CD4-positive, alpha-beta T cell treated with Interleukin-6 for 4 hours (primary cell): ENCODE measurements at regions not wholly inside any gene's neighbourhood (a gene's known extent, or its start where the extent isn't known, plus 50 kb on each side); places are given as distances from the start of the nearest gene placed in this dataset.

Source experiments
- DNase-seq: peaks from one replicate; pipeline ENCODE4 v3.0.0-alpha.2; 2020; ENCODE audit warnings: mixed read lengths

DNA sequence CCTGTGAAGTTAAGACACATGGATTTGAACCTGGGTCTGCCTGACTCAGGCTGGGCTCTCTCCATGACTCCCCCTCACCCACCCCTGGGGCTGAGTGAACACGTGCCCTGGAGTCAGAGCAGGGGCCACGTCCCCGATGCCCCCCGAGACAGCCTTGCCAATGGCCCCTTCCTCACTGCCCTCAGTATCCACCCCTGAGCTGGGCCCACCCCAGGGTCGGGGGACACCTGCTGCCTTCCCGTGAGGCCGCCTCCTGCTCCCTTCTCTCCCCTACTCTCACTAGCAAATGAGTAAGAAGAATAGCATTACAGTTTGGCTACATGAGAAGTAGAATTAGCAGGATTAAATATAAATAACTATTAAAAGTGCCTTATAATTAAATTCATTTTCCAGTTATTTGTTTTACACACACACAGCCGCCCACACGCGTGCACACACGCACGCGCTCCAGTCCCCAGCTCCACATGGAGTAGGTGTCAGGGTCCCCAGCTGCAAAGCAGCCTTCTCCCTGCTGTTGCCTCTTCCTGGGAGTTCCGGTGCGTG, 117.4 kb upstream of the LINGO1 start:
- DNase-seq: no peak

DNA sequence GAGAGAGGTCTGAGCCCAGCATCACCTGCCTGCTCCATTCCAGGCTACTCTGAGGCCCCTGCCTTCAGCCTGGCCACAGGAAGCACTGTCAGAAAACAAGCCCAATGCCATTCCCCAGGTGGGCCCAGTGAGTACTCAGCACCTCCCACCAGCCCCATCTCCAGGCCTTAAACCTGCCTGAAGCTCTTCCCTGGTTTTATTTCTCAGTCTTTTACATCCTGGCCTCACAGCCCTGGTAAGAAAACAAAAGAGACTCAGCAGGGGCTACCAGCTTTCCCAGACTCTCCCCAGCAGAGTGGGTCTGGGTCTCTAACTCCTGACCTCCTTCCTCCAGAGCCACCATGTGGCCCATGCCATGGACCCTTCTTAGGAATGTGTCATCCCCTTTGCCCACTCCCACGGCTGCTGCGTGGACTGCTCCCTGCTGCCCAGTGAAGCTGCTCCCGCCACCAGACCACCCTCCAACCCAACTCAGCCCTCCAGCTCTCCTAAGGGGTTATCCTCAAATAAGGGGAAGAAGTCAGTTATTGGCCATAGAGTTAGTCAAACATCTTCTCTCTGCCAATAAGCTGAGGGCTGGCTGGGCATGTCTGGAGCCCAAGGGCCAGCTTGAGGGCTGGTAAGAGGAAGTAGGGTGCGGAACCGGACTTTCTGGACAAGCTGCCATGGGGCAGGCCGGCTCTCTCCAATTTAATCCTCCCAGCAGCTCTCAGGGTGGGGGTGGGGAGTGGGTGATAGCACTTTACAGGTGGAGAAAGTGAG, 116.7 kb upstream of the LINGO1 start:
- DNase-seq: no peak

DNA sequence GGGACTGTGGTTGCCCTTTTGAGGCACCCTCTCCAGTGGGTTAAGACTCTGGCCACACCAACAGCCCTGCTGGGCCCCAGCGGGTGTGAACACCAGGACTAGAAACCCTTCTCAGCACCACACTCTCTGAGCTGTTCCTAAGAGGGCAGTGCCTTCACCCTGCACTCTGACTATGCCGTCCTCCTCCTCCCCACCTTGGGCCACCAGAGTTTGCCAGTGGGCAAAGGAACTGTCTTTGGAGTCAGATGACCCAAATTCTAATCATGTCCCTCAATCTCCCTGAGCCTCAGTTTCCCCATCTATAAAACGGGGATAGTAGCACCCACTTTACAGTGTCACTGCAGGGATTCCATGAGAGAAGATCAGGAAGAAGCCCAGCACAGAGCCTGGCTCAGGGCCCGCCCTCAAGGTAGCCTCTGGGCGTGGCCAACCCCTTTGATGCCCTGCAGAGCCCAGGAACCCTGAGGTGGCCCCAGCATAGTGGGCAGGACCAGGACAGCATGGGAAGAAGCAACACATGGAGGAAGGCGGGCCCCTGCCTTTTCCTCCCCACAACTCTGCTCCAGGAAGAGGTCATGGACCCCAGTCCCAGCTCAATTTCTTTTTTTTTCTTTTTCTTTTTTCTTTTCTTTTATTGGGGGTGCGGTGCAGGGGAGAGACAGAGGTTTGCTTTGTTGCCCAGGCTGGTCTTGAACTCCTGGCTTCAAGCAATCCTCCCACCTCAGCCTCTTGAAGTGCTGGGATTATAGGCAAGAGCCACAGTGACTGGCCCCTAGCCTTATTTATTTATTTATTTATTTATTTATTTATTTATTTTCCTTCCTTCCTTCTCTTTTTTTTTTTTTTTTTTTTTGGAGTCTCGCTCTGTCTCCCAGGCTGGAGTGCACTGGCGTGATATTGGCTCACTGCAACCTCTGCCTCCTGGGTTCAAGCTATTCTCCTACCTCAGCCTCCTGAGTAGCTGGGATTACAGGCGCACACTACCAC, 115.7 kb upstream of the LINGO1 start:
- DNase-seq: no peak

DNA sequence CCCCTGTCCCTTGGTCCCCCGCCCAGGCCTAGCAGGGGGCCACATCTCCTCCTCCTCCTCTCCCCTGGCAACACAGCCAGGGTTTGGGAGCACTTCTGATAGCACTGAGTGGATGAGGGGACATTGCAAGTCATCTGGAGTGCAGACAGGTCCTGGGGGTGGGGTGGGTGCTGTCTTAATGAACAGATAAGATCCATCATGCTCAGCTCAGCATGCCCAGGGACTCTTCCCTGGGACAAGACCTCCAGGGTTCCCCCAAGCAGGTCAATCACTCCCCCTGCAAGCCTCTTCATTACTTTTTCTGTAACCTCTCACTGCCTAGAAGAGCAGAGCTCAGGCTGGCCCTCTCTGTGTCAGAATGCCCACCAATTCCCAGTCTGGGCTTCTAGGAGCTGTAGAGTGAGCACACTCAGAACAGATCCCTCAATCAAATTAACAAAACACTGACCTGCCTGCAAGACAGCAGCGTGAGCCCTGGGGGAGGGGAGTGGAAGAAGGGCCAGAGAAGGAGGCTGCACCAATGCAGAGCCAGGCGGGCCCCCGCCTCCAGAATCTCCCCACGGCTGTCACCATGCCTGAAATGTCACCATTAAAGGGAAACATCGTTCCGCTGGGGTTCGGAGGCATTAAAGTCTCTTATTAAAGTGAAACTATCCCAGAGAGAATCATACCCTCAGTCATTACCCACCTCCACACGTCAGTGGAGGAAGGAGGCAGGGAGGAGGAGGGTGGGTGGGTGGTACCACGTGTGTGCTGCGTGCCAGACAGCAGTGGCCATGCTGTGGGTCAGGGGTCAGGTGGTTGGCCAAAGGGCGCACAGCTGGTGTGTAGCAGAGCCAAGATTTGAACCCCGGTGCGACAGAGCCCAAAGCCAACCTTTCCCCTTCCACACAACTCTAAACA, 114.7 kb upstream of the LINGO1 start:
- DNase-seq: no peak

DNA sequence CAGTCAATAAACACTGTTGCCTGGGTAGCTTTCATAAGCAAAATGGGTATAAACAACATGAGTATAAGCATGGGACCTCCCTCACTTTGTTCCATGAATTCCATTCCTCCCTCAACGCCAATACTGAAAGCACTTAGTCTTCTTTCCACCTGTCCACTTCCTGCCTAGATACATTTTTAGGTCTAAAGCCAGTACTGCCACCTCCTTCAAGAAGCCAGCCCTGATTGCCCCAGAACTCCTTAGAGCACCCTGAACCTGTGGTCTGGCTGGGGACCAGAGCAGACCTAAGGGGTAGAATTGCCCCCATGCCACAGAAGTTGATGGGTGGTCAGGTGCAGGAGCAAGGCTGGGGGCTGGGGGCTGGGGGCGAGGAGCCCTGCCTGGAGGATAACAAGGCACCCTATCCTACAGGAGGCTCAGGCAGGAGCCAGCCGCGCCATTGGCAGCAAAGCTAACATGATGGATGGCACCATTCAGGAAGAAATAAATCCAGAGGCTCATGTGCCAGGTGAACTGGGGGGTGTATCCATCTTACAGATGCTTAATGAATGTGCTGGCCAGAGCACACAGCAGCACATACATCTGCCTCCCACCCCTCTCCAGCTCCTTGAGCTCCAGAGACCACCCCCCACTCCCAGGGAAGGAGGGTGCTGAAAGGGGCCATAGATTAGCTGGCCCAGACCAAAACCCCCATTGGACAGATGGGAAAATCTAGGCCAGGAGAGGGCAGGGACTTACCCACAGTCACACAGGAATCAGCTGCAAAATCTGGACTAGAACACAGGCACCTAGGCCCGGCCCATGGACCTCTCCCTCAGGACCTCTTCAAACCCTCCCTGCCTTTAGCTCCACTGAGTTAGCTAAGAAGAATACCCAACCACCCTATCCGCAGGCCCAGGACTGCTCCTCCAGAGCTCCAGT, 113.8 kb upstream of the LINGO1 start:
- DNase-seq: no peak

DNA sequence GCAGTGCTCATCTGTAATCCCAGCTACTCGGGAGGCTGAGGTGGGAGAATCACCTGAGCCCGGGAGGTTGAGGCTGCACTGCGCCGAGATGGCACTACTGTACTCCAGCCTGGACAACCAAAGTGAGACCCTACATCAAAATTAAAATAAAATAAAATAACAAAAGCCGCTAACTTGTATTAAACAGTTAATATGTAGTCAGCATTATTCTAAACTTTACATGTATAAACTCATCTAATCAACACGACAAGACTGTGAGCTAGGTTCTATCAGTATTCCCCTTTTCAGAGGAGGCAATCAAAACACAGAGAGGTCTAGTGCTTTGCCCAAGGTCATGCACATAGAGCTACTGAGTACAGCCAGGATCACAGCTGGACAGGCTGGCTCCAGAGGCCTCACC, 111.7 kb upstream of the LINGO1 start:
- no peak for DNase-seq

DNA sequence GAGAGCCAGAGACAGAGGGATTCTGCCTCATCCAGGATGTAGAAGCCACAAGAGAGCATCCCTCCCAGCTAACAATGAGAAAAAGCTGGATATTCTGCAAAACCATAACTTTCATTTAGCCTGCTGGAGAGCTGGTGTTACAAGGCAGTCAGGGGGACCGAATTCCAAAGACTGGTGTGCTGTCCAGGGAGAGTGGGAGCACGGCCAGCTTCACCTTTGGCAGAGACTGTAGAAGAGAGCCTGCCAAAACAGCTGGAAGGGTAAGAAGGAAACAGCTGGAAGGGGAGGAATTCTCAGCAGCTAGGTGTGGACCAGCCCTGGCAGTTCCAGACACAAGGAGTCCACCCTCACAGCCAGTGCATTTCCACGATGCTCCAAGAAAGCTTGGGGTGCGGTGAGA, 109.9 kb upstream of the LINGO1 start:
- no peak for DNase-seq

DNA sequence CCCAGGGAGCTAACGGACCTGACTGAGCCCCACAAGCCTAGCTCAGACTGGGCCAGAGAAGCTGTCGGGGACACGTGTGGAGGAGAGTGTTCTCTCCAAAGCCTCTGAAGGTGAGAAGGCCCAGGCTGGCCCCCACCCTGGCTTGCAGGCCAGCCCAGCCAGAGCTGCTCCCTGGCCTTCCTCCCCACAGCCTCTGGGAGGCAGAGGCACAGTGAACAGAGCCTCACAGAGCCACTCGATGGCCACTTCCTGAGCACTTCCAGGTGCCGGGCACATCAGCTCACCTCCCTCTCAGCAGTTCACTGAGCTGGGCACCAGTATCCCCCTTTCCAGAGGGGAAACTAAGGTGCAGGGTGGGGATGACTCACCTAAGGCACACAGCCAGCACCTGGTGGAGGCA, 109.4 kb upstream of the LINGO1 start:
- no peak for DNase-seq

DNA sequence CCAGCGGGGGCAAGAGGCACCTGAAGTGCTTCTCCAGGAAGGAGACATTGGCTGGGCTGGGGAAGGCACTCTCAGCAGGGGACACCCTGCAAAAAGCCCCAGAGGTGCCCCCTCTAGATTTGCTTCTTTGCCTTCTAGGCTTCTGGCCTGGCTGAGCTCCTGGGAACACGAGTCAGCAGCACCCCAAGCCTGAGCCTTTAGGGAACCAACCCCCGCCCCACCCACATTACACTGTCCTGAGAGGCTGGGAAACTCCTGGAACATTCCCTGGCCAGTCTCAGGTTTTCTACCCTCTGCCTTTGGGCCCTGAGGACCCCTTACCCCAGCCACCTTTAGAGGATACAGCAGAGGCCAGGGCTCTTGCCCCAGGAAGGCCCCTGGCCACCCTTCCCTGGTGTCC, 108.4 kb upstream of the LINGO1 start:
- DNase-seq: no peak

DNA sequence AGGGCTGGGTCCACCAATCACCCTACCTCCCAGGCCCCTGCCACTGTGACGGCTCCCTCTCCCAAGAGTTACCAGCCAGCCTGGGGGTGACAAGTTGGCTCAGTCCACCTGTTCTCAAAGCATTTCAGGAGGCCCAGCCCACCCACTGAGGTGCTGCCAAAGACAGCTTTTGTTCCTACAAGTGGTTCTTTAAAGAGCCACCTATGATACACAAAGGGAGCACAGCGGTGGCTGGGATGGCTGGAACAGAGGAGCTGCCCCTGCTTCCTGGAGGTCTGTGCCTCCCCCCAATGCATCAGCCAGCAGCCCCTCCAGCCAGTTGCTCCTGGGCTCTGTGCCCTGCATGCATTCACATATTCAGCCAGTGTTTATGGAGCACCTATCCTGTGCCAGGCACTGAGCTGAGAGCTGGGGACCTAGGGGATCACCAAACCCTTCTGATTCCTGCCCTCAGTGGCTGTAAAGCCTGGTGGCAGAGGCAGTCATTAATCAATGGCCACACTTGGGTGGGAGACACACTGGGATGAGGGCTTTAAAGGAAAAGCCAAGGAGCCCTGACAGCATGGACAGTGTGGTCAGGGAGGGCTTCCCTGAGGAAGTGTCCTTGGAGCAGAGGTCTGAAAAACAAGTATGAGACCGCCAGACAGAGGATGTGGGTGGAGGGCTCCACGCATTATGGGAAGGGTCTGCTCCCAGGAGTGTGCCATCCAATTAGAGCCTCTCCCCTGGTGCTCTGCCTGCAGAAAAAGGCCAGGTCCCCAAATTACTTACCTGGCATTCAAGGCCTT, 107.1 kb upstream of the LINGO1 start:
- no peak for DNase-seq

DNA sequence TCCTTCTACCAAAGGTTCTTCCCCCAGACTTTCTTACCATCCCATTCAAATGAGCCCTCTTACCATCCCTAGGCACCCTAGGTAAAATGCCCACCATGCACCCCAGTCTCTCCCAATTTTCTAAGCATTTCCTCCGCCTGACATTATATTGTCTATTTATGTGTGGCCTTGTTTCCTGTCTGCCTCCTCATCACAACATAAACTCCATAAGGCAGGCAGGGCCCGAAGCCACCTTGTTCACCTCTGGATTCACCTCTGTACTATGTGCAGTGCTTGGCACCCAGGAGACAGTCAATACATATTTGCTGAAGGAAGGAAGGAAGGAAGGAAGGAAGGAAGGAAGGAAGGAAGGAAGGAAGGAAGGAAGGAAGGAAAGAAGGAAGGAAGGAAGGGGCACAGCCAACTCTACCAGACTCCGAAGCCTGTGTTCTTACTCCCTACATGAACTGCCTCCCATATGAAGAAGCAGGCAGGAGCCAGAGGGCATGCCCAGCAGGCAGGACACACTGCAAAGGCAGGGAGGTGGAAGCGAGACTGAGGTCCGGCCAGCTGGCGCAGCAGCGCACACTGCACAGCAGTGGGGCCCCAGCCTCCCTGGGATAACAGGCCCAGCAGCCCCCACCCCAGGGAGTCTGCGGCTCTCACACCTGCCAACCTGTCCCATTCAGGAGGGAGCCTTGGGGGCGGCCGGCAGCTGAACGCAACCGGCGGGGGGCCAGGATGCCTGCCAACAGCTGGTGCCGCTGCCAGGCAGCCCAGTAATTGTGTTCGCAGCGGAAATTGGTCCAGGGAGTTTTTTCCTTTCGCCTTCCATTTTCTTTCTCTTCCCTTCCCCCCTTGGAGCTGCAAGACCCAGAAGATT, 106.0 kb upstream of the LINGO1 start:
- no peak for DNase-seq

DNA sequence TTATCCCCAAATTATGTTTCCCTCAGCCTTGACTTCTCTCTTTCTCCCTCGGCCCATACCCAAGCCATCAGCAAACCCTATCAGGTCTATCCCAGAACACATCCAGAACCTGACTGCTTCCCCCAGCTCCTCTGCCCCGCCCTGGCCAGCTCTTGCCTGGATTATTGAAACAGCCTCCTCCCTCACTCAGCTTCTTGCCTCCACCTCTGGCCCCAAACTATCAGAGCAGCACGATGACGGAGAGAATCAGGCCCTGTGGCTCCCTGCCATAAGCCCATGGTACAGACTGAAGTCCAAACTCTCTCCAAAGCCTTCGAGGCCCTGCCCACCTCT, 105.3 kb upstream of the LINGO1 start:
- no peak for DNase-seq

DNA sequence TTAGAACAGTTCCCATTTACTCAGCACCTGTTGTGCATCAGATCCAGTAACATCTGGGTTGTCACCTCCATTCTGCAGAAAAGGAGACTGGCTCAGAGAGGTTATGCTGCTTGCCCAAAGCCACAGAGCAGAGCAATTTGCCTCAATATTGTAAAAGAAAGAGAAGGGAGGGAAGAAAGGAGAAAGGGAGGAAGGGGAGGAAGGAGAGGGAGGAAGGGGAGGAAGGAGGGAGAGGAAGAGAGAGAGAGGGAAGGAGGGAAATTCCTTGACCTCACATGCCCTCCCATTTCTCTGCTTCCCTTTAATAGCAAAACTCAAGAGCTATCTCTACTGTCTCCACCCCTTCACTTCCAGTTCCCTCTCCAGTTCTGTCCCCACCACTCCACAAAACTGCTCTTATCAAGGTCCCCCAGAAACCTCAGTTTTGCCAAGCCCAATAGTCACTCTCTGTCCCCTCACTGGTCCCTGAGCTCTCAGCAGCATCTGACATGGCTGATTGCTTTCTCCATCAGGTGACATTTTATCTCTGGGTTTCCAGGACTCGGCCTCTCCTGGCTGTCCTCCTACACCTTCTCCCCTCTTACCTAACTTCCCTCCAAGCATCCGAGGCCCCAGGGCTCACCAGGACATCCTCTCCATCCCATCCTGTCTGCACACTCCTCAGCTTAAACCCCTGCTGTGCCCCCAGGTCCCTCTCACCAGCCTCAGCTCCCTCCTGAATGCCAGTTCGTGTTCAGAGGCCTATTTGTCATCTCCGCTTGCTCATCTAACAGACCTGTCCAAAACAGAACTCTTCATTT, 104.7 kb upstream of the LINGO1 start:
- DNase-seq: no peak

DNA sequence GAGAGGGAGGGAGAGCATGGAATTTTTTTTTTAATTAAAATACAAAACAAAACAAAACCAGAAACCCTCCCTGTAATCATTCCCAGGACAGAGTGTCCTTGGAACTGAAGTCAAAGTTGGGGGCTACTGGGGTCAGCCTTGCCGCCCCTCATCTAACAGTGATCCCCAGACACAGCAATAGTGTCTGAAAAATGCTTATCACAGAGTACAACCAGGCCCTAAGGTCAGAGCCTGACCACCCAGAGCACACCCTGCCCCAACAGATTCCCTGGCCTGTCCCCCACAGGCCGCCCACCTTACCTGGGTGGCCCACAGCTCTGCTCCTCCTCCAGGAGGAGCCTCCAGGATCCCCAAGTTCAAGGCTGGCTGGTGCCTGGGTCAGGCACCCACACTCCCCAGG, 101.6 kb upstream of the LINGO1 start:
- DNase-seq: no peak

DNA sequence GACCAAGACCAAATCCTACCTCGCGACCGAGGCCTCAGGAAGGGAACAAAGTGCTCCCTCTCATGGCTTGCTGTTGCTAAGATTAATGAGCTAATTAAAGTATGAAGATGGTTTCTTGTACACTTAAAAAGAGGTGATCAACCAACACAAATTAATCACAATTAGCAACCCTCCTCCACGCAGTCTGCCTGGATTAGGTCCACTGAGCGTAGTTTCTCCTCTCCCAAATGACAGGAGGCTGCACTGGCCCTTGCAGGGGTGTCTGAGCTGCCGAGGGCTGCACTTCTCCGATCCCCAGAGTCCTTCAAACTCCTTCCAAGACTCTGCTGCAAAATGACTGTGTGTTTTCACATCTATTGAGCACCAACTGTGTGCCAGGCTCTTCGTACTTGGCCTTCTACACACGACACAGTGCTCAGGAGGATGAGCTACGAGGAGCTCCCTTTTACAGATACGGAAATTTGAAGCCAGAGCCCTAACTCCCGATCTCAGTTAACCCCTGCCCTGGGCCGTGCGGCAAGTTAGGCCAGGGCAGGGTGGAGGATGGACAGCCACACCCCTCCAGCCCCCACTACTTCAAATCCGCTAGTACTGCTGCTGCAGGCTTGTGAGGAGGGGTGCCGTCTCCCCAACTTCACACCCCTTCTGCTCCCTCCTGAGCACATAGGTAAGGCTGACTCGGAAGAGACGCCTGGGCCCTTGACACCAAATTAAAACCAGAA, 101.0 kb upstream of the LINGO1 start:
- DNase-seq: no peak

DNA sequence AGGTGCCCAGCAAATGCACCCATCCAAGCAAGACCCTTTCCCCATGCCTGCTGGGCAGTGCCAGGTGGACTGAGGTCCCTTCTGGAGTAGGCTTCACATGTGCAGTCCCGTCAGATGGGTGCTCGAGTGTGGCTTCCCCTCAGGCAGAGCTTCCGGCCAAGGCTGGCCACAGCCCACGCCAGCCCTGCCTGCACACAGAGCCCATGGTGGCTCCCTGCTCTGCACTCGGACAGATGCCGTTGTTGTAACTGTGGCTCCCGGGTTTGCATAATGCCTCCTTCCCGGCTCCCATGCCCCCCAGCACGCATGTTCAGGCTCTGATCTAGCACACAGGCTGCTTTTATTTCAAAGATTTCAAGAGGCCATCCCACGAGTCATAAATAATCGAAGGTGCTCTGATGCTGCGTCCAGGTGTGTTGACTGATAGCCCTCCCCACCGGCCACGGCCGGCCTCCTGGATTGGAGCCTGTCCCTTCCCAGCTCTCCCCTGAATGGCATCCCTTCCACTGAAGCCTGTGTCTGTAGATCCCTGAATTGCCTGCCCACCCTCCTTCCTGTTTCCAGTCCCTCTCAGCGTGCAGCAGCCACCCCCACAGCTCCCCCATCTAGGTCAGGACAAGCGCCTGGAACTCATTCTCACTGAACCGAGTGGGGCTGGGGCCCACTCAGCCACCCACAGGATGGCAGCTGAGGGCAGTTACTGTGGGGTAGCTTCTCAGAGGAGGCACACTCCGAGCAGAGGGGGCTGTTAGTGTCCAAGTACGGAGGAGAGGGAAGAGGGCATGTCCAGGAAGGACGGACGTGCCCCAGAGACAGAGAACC, 100.0 kb upstream of the LINGO1 start:
- DNase-seq: no peak

DNA sequence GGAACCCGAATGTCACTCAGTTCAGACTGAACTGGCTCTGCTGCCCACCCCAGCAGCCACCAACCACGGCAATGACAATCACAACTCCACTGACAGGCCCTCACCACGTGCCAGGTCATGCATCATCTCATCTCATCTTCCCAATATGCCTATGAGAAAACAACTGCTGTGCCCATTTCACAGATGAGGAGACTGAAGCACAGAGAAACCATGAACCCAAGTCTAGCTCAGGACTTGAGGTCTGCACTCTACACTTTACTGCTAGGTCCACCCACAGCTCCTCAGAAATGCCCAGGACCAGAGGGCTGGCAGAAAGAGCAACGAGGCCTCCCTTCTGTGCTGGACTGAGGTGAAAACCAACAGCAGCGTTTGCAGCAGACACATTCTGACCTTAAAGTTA, 99.2 kb upstream of the LINGO1 start:
- DNase-seq: no peak
